ENCODE measurements at regions not wholly inside any gene's neighbourhood (a gene's known extent, or its start where the extent isn't known, plus 50 kb on each side); places are given as distances from the start of the nearest gene placed in this dataset.
"Not testable (repeated sequence)": the region's sequence is repeated elsewhere in the genome, so short reads cannot be mapped to it uniquely, and the experiment has no call there.

GRCh38 chr9:89926691-89927220, 321.9 kb downstream of the GADD45G start:
- H3K4me3 ChIP-seq (ENCODE audit: low read depth, low read length), result no peak overlapping the region

- no peak overlapping the region for H3K4me3 ChIP-seq (ENCODE audit: low read depth, low read length)
Measured at GRCh38 chr9:89928106-89928505, 323.3 kb downstream of the GADD45G start.

GRCh38 chr9:89928521-89929275, 323.9 kb downstream of the GADD45G start:
- no peak overlapping the region for H3K4me3 ChIP-seq (ENCODE audit: low read depth, low read length)

- H3K4me3 ChIP-seq (ENCODE audit: low read depth, low read length), result no peak overlapping the region
Measured at GRCh38 chr9:89929315-89929672, 324.5 kb downstream of the GADD45G start.

- no peak overlapping the region for H3K4me3 ChIP-seq (ENCODE audit: low read depth, low read length)
Measured at GRCh38 chr9:89929673-89930480, 325.1 kb downstream of the GADD45G start.

GRCh38 chr9:89933578-89933977, 328.8 kb downstream of the GADD45G start:
- H3K4me3 ChIP-seq (ENCODE audit: low read depth, low read length), result no peak overlapping the region

- no peak overlapping the region for H3K4me3 ChIP-seq (ENCODE audit: low read depth, low read length)
Measured at GRCh38 chr9:89935115-89935514, 330.3 kb downstream of the GADD45G start.

- no peak overlapping the region for H3K4me3 ChIP-seq (ENCODE audit: low read depth, low read length)
Measured at GRCh38 chr9:89935801-89936200, 331.0 kb downstream of the GADD45G start.

- no peak overlapping the region for H3K4me3 ChIP-seq (ENCODE audit: low read depth, low read length)
Measured at GRCh38 chr9:89937051-89937450, 332.2 kb downstream of the GADD45G start.

GRCh38 chr9:89939181-89939580, 334.4 kb downstream of the GADD45G start:
- no peak overlapping the region for H3K4me3 ChIP-seq (ENCODE audit: low read depth, low read length)

- H3K4me3 ChIP-seq (ENCODE audit: low read depth, low read length), result no peak overlapping the region
Measured at GRCh38 chr9:89939626-89940292, 334.9 kb downstream of the GADD45G start.

- H3K4me3 ChIP-seq (ENCODE audit: low read depth, low read length), result no peak overlapping the region
Measured at GRCh38 chr9:89940625-89941024, 335.8 kb downstream of the GADD45G start.

GRCh38 chr9:89941875-89942274, 337.1 kb downstream of the GADD45G start:
- no peak overlapping the region for H3K4me3 ChIP-seq (ENCODE audit: low read depth, low read length)

- H3K4me3 ChIP-seq (ENCODE audit: low read depth, low read length), result no peak overlapping the region
Measured at GRCh38 chr9:89942643-89943042, 337.8 kb downstream of the GADD45G start.

- no peak overlapping the region for H3K4me3 ChIP-seq (ENCODE audit: low read depth, low read length)
Measured at GRCh38 chr9:89943309-89943708, 338.5 kb downstream of the GADD45G start.

GRCh38 chr9:89943728-89944127, 338.9 kb downstream of the GADD45G start:
- no peak overlapping the region for H3K4me3 ChIP-seq (ENCODE audit: low read depth, low read length)

GRCh38 chr9:89945133-89945532, 340.3 kb downstream of the GADD45G start:
- H3K4me3 ChIP-seq (ENCODE audit: low read depth, low read length), result no peak overlapping the region

GRCh38 chr9:89946741-89947140, 341.9 kb downstream of the GADD45G start:
- no peak overlapping the region for H3K4me3 ChIP-seq (ENCODE audit: low read depth, low read length)

- no peak overlapping the region for H3K4me3 ChIP-seq (ENCODE audit: low read depth, low read length)
Measured at GRCh38 chr9:89949111-89949510, 344.3 kb downstream of the GADD45G start.

GRCh38 chr9:89951675-89952074, 346.9 kb downstream of the GADD45G start:
- no peak overlapping the region for H3K4me3 ChIP-seq (ENCODE audit: low read depth, low read length)

- no peak overlapping the region for H3K4me3 ChIP-seq (ENCODE audit: low read depth, low read length)
Measured at GRCh38 chr9:89952401-89952800, 347.6 kb downstream of the GADD45G start.

GRCh38 chr9:89953263-89953662, 348.5 kb downstream of the GADD45G start:
- not testable (repeated sequence) for H3K4me3 ChIP-seq (ENCODE audit: low read depth, low read length)
